ENCODE measurements at regions not wholly inside any gene's neighbourhood (a gene's known extent, or its start where the extent isn't known, plus 50 kb on each side); places are given as distances from the start of the nearest gene placed in this dataset.

DNA sequence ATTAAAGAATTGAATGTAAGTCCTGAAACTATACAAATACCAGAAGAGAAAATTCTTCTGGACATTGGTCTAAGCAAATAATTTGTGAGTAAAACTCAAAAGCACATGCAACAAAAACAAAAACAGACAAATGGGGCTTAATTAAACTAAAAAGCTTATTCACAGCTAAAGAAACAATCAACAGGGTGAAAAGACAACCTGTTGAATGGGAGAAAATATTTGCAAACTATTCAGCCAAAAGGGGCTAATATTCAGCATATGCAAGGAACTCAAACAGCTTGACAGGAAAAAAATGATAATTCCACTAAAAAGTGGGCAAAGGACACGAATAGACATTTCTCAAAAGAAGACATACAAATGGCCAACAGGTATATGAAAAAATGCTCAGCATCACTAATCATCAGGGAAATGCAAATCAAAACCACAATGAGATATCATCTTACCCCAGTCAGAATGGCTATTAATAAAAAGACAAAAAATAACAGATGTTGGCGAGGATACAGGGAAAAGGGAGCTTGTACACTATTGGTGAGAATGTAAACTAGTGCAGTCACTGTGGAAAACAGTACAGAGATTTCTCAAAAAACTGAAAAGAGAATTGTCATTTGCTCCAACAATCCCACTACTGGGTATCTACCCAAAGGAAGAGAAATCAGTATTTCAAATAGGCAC, 177.5 kb upstream of the RTL1 start:
- intact Hi-C loops (cut with micrococcal nuclease; ENCODE audit: unreplicated experiment), result no loop called here
- Histone ChIP-seq H3K9me3 (ENCODE audit: low read depth, low read length, poor library complexity, severe bottlenecking) (no peaks in the 10 kb centered on the region), H3K27ac (ENCODE audit: low read depth, low read length, poor library complexity, severe bottlenecking) (no peak overlapping the region), H3K4me1 (ENCODE audit: insufficient read depth, low read length, poor library complexity, severe bottlenecking) (peaks cover 4% of the 10 kb centered on the region), H3K27me3 (replicated peaks; ENCODE audit: insufficient read depth, low read depth, low read length, poor library complexity) (no peaks in the 10 kb centered on the region), H3K36me3 (ENCODE audit: insufficient read depth, low read length, poor library complexity, severe bottlenecking) (no peaks in the 10 kb centered on the region), H3K4me3 (ENCODE audit: low read depth, low read length, poor library complexity, severe bottlenecking) (no peak overlapping the region)
- CTCF ChIA-PET, result no interaction called here
- no TSS peak for BruUV-seq (replicated peaks)
- no peak for DNase-seq (ENCODE audit: low spot score)
- no peak for TF ChIP-seq EZH2 (IDR thresholded peaks at IDR 0.05; ENCODE audit: borderline replicate concordance, low read depth, low read length, poor library complexity, severe bottlenecking)
- TF ChIP-seq, protein P1, sequence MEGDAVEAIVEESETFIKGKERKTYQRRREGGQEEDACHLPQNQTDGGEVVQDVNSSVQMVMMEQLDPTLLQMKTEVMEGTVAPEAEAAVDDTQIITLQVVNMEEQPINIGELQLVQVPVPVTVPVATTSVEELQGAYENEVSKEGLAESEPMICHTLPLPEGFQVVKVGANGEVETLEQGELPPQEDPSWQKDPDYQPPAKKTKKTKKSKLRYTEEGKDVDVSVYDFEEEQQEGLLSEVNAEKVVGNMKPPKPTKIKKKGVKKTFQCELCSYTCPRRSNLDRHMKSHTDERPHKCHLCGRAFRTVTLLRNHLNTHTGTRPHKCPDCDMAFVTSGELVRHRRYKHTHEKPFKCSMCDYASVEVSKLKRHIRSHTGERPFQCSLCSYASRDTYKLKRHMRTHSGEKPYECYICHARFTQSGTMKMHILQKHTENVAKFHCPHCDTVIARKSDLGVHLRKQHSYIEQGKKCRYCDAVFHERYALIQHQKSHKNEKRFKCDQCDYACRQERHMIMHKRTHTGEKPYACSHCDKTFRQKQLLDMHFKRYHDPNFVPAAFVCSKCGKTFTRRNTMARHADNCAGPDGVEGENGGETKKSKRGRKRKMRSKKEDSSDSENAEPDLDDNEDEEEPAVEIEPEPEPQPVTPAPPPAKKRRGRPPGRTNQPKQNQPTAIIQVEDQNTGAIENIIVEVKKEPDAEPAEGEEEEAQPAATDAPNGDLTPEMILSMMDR (conservative IDR thresholded peaks at IDR 0.05; ENCODE audit: low read depth, low read length), result no peak
- POLR2A ChIA-PET (ENCODE audit: low non-redundant PET), result no interaction called here

DNA sequence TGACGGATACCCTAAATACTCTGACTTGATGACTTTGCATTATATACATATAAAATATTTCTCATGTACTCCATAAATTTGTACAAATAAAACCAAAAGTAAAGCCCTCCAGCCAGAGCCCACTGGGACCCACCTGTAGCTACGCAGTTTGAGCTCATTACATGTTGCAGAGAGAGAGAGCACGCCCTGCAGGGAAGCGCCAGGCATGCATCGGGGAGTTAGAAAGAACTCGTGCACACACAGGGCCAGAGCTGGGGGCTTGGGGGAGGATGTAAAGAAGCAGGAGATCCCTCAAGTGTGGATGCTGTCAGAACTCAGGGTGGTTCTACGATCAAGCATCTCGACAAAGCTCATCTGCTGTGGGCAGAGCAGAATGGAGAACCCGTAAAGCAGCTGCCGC, 178.5 kb upstream of the RTL1 start:
- peaks cover 2% of the 10 kb centered on the region for H3K4me1 ChIP-seq (ENCODE audit: insufficient read depth, low read length, poor library complexity, severe bottlenecking)
- no peaks in the 10 kb centered on the region for H3K36me3 ChIP-seq (ENCODE audit: insufficient read depth, low read length, poor library complexity, severe bottlenecking)
- H3K9me3 ChIP-seq (ENCODE audit: low read depth, low read length, poor library complexity, severe bottlenecking), result no peaks in the 10 kb centered on the region
- no TSS peak for BruUV-seq (replicated peaks)
- DNase-seq (ENCODE audit: low spot score), result no peak
- no peak overlapping the region for H3K4me3 ChIP-seq (ENCODE audit: low read depth, low read length, poor library complexity, severe bottlenecking)
- ChIA-PET CTCF (no interaction called here), POLR2A (ENCODE audit: low non-redundant PET) (no interaction called here)
- TF ChIP-seq, protein P1 (conservative IDR thresholded peaks at IDR 0.05; ENCODE audit: low read depth, low read length), result no peak
- no peak for TF ChIP-seq EZH2 (IDR thresholded peaks at IDR 0.05; ENCODE audit: borderline replicate concordance, low read depth, low read length, poor library complexity, severe bottlenecking)
- no peak overlapping the region for H3K27ac ChIP-seq (ENCODE audit: low read depth, low read length, poor library complexity, severe bottlenecking)
- intact Hi-C loops (cut with micrococcal nuclease; ENCODE audit: unreplicated experiment), result no loop called here
- no peaks in the 10 kb centered on the region for H3K27me3 ChIP-seq (replicated peaks; ENCODE audit: insufficient read depth, low read depth, low read length, poor library complexity)

DNA sequence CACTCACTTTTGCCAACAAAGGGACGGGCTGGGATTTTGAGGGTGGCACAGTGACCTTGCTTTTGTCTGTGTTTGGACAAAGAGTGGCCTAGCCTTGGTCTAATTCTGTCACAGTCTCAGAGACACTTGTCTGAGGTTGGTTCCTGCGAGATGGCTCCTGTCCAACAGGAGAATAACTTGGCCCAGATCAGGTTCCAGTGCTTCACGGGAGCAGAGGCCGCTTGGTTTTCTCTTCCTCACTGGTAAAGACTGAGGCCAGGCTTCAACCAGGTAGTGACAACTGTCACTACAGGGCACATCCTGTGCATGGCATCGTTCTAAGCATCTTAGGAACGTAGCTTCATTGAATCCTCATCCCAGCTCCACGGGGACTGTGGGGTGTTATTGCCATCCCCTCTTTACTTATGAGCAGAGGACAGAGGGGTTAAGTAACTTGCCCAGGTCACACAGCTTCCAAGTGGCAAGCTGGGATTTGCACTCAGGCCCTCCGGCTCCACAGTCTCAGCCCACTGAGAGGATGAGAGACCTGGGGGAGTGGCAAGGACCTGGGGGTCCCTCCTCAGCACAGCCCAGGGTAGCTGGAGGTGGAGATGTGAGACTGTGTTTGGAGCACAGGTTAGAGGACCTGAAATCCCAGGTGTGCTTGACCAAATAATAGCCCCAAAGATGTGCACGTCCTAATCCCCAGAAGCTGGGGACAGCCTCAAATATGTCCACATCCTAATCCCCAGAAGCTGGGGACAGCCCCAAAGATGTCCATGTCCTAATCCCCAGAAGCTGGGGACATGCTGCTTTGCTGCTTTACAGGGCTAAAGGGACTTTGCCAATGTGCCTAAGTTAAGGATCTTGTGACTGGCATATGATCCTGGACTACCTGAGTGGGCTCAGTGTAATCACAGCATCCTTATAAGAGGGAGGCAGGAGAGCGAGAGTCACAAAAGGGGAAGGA, 179.2 kb upstream of the RTL1 start:
- no peaks in the 10 kb centered on the region for H3K36me3 ChIP-seq (ENCODE audit: insufficient read depth, low read length, poor library complexity, severe bottlenecking)
- ChIA-PET CTCF (no interaction called here), POLR2A (ENCODE audit: low non-redundant PET) (no interaction called here)
- DNase-seq (ENCODE audit: low spot score), result no peak
- H3K9me3 ChIP-seq (ENCODE audit: low read depth, low read length, poor library complexity, severe bottlenecking), result no peaks in the 10 kb centered on the region
- no peak overlapping the region for H3K27ac ChIP-seq (ENCODE audit: low read depth, low read length, poor library complexity, severe bottlenecking)
- H3K4me3 ChIP-seq (ENCODE audit: low read depth, low read length, poor library complexity, severe bottlenecking), result no peak overlapping the region
- intact Hi-C loops (cut with micrococcal nuclease; ENCODE audit: unreplicated experiment), result no loop called here
- TF ChIP-seq, protein P1 (conservative IDR thresholded peaks at IDR 0.05; ENCODE audit: low read depth, low read length), result no peak
- no peaks in the 10 kb centered on the region for H3K4me1 ChIP-seq (ENCODE audit: insufficient read depth, low read length, poor library complexity, severe bottlenecking)
- BruUV-seq (replicated peaks), result no TSS peak
- H3K27me3 ChIP-seq (replicated peaks; ENCODE audit: insufficient read depth, low read depth, low read length, poor library complexity), result no peaks in the 10 kb centered on the region

Measured in A673 (cell line).